ENCODE measurements at regions not wholly inside any gene's neighbourhood (a gene's known extent, or its start where the extent isn't known, plus 50 kb on each side); places are given as distances from the start of the nearest gene placed in this dataset.

DNA sequence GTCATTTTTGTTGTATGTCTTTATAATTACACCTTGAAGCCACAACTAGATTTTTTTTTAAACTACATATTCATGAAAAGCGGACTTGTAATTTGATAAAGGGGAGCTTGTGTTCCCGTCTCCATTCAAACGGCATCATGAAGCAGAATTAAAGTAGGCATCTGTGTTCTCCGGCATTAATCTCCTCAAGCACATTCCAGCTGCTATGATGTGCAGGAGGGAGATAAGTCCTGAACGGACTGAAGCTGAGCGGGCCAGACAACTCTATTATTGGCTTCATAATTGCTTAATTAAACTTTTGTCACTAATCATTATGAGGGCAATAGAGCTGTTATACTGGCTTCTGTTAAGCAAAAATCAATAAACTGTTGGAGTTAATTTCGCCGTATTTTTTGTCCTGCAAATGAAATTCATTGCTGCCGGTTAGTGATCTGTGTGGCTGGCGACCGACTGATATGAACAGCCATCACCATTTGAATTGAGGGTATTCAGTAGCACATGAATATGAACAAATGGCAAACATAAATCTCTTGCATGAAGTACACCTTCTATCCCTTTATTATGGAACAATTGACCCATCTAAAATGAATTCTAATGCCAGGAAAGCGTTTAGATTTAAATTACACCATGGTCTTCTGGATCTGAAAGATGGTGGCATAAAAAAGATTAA lies 408.8 kb upstream of the IRX1 start:
- TF ChIP-seq L3MBTL2 (conservative IDR thresholded peaks at IDR 0.05) = no peak
- no peak for DNase-seq (ENCODE audit: extremely low spot score)
- ChIA-PET POLR2A (no interaction called here), CTCF (no interaction called here)

DNA sequence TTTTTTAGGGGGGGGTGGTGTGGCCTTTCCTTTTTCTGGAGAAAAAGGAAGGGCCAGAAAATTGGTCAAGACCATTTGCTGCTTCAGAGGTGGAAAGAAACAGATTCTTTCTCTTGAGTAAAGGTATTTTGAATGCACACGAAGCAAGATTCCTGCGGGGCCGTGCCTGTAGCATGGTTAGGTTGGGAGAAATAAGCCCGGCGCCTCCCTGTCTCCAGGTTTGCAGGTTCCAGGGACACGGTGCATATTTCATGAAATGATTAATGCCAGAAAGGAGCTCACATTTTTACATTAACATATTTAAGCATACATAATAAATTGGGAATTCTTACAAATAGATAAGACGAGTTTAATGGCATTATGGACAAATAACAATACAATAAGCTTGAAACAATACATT lies 409.5 kb upstream of the IRX1 start:
- POLR2A ChIA-PET = no interaction called here
- CTCF ChIA-PET = no interaction called here
- TF ChIP-seq NFRKB (IDR thresholded peaks at IDR 0.05) = no peak
- TF ChIP-seq HDGF (IDR thresholded peaks at IDR 0.05; ENCODE audit: borderline replicate concordance) = no peak
- TF ChIP-seq LEF1 (IDR thresholded peaks at IDR 0.05; ENCODE audit: borderline replicate concordance) = no peak
- TF ChIP-seq CTBP1 (IDR thresholded peaks at IDR 0.05; ENCODE audit: borderline replicate concordance) = no peak
- no peak for TF ChIP-seq ELF4 (IDR thresholded peaks at IDR 0.05)
- DNase-seq (ENCODE audit: extremely low spot score) = no peak

DNA sequence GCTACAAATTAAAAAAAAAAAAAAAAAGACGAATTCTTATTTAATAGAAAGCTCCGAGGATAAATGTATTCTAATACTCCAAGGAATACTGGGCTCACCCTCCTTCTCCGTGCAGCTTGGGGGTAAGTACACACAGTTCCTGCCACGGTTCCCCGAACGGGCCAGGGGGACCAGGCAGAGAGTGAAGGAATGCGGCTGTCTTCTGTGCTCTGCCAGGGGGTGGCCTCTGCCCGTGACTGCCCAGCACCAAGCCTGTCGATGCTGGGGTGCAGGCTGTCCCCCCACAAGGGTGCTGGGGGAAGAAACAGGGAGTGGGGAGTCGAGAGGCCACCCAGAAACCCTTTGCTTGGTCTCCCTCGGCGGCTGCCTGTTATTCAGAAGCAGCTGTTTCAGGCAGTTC lies 410.1 kb upstream of the IRX1 start:
- CTCF ChIA-PET = no interaction called here
- POLR2A ChIA-PET = no interaction called here
- TF ChIP-seq SP1 (IDR thresholded peaks at IDR 0.05) = no peak
- TF ChIP-seq FOXK2 (IDR thresholded peaks at IDR 0.05) = no peak
- no peak for TF ChIP-seq BHLHE40 (IDR thresholded peaks at IDR 0.05; ENCODE audit: borderline replicate concordance)
- DNase-seq (ENCODE audit: extremely low spot score) = no peak

DNA sequence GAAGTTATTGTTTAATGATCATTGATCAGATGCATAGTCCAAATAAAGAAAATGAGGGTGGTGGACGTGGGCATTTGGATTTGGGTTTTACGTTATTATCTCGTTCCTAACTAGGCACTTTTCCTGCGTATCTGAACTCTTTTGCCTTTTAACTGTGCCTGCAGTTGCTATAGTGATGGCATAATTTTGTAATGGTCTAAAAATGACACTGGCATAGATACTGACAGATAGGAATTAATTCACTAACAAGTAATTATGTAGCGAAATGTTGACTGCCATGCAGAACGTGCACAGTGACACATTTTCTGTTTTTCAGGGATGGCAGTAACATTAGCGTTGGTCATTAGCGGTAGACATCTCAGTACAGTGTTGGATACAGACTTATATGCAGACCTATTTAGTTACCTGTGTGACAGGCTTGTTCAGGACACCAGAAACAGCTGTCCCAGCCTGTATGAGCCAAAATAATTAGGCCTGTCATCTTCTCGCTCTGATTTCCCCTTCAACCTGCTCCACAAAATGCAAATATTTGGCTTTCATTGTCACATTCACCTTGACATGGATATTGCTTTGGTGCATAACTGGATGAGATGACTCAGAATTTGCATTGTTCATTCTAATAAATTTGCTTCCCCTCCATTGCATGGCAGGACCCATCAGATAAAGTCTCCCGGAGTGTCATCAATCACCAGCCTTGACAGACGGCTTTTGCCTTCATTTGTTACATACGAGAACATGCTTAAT lies 413.3 kb upstream of the IRX1 start:
- CTCF ChIA-PET = no interaction called here
- TF ChIP-seq LEF1 (IDR thresholded peaks at IDR 0.05; ENCODE audit: borderline replicate concordance) (no peak), HDGF (IDR thresholded peaks at IDR 0.05; ENCODE audit: borderline replicate concordance) (no peak)
- no peak for DNase-seq (ENCODE audit: extremely low spot score)
- POLR2A ChIA-PET = no interaction called here

DNA sequence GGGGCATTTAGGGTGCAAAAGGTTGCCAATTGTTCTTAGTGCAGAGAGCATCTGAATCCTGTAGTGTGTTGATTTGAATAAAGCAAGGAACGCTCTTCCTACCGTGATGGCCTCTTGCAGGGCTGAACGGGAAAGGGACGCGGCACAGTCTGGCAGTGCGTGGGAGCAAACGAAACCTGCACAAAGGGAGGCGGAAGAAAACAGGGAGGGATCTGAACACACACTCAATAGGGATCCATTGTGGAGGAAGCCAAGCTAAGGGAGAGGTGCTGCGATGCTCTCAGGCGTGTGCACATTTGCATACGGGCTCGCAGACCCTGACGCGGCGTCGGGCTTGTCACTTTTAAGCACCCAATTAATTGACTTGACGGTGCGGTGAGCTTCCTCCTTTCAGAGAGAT lies 414.0 kb upstream of the IRX1 start:
- ChIA-PET POLR2A (no interaction called here), CTCF (no interaction called here)
- TF ChIP-seq HDGF (IDR thresholded peaks at IDR 0.05; ENCODE audit: borderline replicate concordance) = no peak
- no peak for TF ChIP-seq SP1 (IDR thresholded peaks at IDR 0.05)
- no peak for DNase-seq (ENCODE audit: extremely low spot score)

DNA sequence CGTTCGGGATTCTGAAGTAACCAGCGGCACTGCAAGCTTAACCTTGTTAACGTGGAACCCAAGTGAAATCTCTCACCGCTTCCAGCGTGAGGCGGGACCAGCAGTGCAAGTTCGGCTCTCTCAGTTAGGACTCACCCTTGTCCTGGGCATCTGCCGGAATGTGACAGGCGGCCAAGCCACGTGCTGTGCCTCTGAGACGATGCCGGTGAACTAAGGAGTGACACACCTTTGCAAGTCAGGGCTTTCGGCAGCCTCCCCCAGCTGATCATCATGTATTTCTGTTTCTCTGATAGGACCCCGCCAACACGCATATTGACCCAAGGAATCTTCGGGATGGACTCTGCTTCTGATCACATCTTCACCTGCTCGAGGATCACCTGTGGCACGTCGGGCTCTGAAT lies 415.0 kb upstream of the IRX1 start:
- DNase-seq (ENCODE audit: extremely low spot score) = no peak
- TF ChIP-seq FOXK2 (IDR thresholded peaks at IDR 0.05) = no peak
- TF ChIP-seq NFRKB (IDR thresholded peaks at IDR 0.05) = no peak
- no peak for TF ChIP-seq ELF4 (IDR thresholded peaks at IDR 0.05)
- no peak for TF ChIP-seq CTBP1 (IDR thresholded peaks at IDR 0.05; ENCODE audit: borderline replicate concordance)
- TF ChIP-seq BHLHE40 (IDR thresholded peaks at IDR 0.05; ENCODE audit: borderline replicate concordance) = no peak
- no peak for TF ChIP-seq FOXM1 (IDR thresholded peaks at IDR 0.05; ENCODE audit: borderline replicate concordance)
- no peak for TF ChIP-seq FOXA1 (IDR thresholded peaks at IDR 0.05)
- TF ChIP-seq HDGF (IDR thresholded peaks at IDR 0.05; ENCODE audit: borderline replicate concordance) = no peak
- TF ChIP-seq TARDBP (IDR thresholded peaks at IDR 0.05) = no peak
- TF ChIP-seq SP1 (IDR thresholded peaks at IDR 0.05) = no peak
- TF ChIP-seq SUZ12 (IDR thresholded peaks at IDR 0.05) = no peak
- ChIA-PET CTCF (no interaction called here), POLR2A (no interaction called here)

DNA sequence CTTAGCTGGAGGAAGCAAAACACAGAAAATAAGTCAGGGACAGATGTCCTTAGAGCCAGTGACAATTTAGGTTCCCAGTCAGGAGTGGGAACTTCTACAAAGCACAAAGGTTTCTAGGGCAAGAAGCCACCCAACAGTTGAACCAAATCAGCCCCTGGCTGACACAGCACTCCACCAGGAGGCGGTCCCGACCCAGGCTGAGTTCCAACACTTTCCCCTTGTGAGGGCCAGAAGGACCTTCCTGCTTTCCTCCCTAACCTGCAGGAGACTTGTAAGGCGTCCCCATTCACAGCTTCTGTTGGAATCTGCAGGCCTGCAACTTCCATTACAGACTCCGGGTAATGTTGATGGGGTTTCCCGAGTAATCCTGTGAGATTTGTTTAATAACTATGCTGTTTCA lies 416.4 kb upstream of the IRX1 start:
- ChIA-PET POLR2A (no interaction called here), CTCF (no interaction called here)
- no peak for DNase-seq (ENCODE audit: extremely low spot score)
- TF ChIP-seq FOXK2 (IDR thresholded peaks at IDR 0.05) (no peak), LEF1 (IDR thresholded peaks at IDR 0.05; ENCODE audit: borderline replicate concordance) (no peak), ARNT (IDR thresholded peaks at IDR 0.05) (no peak)
- TF ChIP-seq, protein P1, sequence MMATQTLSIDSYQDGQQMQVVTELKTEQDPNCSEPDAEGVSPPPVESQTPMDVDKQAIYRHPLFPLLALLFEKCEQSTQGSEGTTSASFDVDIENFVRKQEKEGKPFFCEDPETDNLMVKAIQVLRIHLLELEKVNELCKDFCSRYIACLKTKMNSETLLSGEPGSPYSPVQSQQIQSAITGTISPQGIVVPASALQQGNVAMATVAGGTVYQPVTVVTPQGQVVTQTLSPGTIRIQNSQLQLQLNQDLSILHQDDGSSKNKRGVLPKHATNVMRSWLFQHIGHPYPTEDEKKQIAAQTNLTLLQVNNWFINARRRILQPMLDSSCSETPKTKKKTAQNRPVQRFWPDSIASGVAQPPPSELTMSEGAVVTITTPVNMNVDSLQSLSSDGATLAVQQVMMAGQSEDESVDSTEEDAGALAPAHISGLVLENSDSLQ (IDR thresholded peaks at IDR 0.05) = no peak

DNA sequence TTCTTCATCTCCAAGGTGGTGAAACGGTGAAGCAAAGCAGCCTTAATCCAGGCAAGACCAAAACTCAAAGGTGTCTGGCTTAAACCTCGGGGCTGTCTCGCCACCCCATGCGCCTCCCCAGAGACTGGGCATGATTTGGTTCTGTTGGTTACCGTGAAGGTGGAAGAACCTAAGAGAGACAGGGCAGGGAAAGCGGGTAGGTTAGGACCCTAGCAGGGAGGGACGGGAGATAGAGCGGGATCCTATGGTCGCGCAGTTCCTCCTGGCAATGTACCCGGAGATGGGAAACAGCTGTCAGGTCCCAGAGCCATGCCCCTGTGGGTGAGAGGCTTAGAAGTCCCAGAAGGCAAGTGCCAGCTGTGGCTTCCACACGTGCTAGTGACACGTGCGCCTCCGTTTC lies 418.3 kb upstream of the IRX1 start:
- no peak for DNase-seq (ENCODE audit: extremely low spot score)
- CTCF ChIA-PET = no interaction called here
- TF ChIP-seq FOXA1 (IDR thresholded peaks at IDR 0.05) = no peak
- no peak for TF ChIP-seq CTBP1 (IDR thresholded peaks at IDR 0.05; ENCODE audit: borderline replicate concordance)
- no peak for TF ChIP-seq BHLHE40 (IDR thresholded peaks at IDR 0.05; ENCODE audit: borderline replicate concordance)
- TF ChIP-seq ELF4 (IDR thresholded peaks at IDR 0.05) = no peak
- TF ChIP-seq SUZ12 (IDR thresholded peaks at IDR 0.05) = no peak
- TF ChIP-seq, protein P1 (IDR thresholded peaks at IDR 0.05) = no peak
- no peak for TF ChIP-seq HDGF (IDR thresholded peaks at IDR 0.05; ENCODE audit: borderline replicate concordance)
- TF ChIP-seq NFRKB (IDR thresholded peaks at IDR 0.05) = no peak
- no peak for TF ChIP-seq L3MBTL2 (conservative IDR thresholded peaks at IDR 0.05)
- no peak for TF ChIP-seq LEF1 (IDR thresholded peaks at IDR 0.05; ENCODE audit: borderline replicate concordance)
- no peak for TF ChIP-seq FOXM1 (IDR thresholded peaks at IDR 0.05; ENCODE audit: borderline replicate concordance)
- no peak for TF ChIP-seq ARNT (IDR thresholded peaks at IDR 0.05)
- no peak for TF ChIP-seq FOXK2 (IDR thresholded peaks at IDR 0.05)
- TF ChIP-seq ZNF384 (IDR thresholded peaks at IDR 0.05) = no peak
- POLR2A ChIA-PET = no interaction called here

All from HEK293T (cell line).